ENCODE measurements at regions not wholly inside any gene's neighbourhood (a gene's known extent, or its start where the extent isn't known, plus 50 kb on each side); places are given as distances from the start of the nearest gene placed in this dataset.

GRCh38 chr9:82736701-82737100 is 326.2 kb downstream of the RASEF start:
- TF ChIP-seq, protein P1, sequence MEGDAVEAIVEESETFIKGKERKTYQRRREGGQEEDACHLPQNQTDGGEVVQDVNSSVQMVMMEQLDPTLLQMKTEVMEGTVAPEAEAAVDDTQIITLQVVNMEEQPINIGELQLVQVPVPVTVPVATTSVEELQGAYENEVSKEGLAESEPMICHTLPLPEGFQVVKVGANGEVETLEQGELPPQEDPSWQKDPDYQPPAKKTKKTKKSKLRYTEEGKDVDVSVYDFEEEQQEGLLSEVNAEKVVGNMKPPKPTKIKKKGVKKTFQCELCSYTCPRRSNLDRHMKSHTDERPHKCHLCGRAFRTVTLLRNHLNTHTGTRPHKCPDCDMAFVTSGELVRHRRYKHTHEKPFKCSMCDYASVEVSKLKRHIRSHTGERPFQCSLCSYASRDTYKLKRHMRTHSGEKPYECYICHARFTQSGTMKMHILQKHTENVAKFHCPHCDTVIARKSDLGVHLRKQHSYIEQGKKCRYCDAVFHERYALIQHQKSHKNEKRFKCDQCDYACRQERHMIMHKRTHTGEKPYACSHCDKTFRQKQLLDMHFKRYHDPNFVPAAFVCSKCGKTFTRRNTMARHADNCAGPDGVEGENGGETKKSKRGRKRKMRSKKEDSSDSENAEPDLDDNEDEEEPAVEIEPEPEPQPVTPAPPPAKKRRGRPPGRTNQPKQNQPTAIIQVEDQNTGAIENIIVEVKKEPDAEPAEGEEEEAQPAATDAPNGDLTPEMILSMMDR (conservative IDR thresholded peaks at IDR 0.05; ENCODE audit: low read length) = no peak
- TF ChIP-seq EZH2phosphoT487 (IDR thresholded peaks at IDR 0.05; ENCODE audit: borderline replicate concordance) = no peak

Measured in Loucy (cell line).